ENCODE measurements at regions not wholly inside any gene's neighbourhood (a gene's known extent, or its start where the extent isn't known, plus 50 kb on each side); places are given as distances from the start of the nearest gene placed in this dataset.

GRCh38 chr18:22678486-22678885, 254.6 kb upstream of the RBBP8 start:
- no peak for ATAC-seq
- intact Hi-C loops (cut with DNase I) = no loop called here
- no peak for DNase-seq

- intact Hi-C loops (cut with DNase I) = no loop called here
- no peak for DNase-seq
- ATAC-seq = no peak
These were observed 252.2 kb upstream of the RBBP8 start for GRCh38 chr18:22680944-22681343.

DNA sequence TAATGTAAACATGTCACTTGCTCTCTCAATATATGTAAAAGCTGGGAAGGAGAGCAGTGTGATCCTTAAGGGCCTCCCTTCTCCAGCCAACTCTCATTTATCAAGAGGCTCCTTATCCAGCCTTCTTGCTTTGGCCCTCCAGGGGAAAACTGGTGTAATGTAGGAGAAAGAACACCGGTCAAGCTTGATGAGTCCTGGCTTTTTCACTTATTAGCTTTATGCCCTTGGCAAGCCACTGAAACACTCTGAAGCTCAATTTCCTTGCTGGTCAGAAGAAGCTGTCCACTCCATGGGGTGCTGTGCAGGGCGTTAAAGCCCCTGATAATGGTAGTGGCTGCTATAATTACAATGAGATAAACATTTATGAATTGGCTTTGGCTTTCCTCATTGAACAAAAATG, 251.2 kb upstream of the RBBP8 start:
- intact Hi-C loops (cut with DNase I) = no loop called here

GRCh38 chr18:22682720-22683119, 250.4 kb upstream of the RBBP8 start:
- DNase-seq (no peak), ATAC-seq (no peak)
- intact Hi-C loops (cut with DNase I) = no loop called here

More for the DNA sequence above, 251.2 kb upstream of the RBBP8 start:
- DNase-seq (no peak), ATAC-seq (no peak)

GRCh38 chr18:22683196-22683676, 249.9 kb upstream of the RBBP8 start:
- ATAC-seq (peak; percentile 80 to 97), DNase-seq (peak; percentile 84)
- intact Hi-C loops (cut with DNase I) = no loop called here

DNA sequence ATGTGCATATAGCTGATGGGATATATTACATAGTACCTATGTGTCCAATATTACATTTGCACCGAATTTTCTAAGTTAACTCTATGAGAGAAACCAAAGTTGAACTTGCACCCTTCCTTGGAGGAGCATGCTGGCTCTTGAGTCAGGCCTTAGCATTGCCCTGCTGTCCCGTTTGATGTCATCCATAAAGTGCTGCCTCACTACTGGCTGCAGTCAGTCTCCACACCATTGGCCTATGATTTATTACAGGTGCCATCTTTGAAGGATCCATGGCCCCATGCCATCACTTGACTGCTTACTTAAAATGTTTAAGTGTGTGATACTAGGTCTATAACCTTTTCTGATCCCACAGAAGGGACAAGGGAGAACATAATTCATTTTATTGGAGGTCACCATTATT, 249.3 kb upstream of the RBBP8 start:
- no peak for DNase-seq
- intact Hi-C loops (cut with DNase I) = no loop called here
- peak in 1 of 2 donors; percentile 6 for ATAC-seq

DNA sequence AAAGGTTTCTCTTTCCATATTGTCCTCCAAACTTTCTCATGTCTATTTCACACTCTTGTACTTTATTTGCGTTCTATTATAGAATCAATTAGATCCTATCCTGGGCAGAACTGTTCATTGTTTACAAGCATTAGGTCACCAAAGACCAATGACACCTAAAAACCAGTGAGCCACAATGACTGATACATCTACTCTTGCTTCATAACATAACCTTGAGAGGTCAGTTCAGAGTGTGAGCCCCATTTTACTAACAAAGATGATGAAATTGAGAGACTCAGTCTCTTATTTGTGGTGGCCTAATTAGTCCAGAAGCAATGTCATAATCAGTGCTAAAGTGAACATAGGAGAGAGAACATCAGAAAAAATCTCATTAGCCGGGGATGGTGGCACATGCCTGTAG, 248.9 kb upstream of the RBBP8 start:
- intact Hi-C loops (cut with DNase I) = no loop called here
- DNase-seq (no peak), ATAC-seq (no peak)

DNA sequence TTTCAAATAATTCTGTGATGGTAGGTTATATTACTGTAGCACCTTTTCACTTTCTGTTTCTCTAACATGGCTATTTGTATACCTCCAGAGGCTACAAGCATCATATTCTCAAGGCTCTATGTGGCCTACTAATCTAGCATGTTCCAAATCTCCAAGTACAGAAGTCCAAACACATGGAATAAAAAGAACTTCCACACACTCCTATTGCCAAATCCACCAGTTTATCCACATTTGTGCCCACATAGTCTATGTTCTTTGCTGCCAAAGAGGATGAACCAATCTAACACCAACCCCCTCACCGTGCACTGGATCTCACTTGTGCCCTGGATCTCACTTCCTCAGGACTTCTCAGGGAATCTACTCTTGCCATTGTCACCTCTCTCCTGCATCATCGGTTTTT, 247.3 kb upstream of the RBBP8 start:
- no peak for DNase-seq
- intact Hi-C loops (cut with DNase I) = no loop called here
- no peak for ATAC-seq

GRCh38 chr18:22687892-22688680, 245.0 kb upstream of the RBBP8 start:
- no peak for ATAC-seq
- intact Hi-C loops (cut with DNase I) = no loop called here
- no peak for DNase-seq

DNA sequence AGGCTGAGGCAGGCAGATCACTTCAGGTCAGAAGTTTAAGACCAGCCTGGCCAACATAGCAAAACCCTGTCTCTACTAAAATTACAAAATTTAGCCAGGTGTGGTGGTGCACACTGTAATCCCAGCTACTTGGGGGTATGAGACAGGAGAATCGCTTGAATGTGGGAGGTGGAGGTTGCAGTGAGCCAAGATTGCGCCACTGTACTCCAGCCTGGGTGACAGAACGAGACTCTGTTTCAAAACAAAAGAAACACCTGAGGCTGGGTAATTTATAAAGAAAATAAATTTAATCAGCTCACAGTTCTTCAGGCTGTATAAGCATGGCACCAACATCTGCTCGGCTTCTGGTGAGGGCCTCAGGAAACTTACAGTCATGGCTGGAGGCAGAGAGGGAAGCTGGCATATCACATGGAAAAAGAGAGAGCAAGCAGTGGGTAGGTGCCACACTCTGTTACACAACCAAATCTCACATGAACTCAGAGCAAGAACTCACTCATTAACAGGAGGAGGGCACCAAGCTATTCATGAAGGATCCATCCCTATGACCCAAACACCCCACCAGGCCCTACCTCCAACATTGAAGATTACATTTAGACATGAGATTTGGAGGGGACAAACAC, 244.1 kb upstream of the RBBP8 start:
- DNase-seq (no peak), ATAC-seq (no peak)
- intact Hi-C loops (cut with DNase I) = no loop called here

GRCh38 chr18:22689712-22690111, 243.4 kb upstream of the RBBP8 start:
- intact Hi-C loops (cut with DNase I) = no loop called here
- DNase-seq (no peak), ATAC-seq (peak in 1 of 2 donors; percentile 47)

- intact Hi-C loops (cut with DNase I) = no loop called here
- no peak for ATAC-seq
- no peak for DNase-seq
These were observed 242.6 kb upstream of the RBBP8 start for GRCh38 chr18:22690556-22690955.

DNA sequence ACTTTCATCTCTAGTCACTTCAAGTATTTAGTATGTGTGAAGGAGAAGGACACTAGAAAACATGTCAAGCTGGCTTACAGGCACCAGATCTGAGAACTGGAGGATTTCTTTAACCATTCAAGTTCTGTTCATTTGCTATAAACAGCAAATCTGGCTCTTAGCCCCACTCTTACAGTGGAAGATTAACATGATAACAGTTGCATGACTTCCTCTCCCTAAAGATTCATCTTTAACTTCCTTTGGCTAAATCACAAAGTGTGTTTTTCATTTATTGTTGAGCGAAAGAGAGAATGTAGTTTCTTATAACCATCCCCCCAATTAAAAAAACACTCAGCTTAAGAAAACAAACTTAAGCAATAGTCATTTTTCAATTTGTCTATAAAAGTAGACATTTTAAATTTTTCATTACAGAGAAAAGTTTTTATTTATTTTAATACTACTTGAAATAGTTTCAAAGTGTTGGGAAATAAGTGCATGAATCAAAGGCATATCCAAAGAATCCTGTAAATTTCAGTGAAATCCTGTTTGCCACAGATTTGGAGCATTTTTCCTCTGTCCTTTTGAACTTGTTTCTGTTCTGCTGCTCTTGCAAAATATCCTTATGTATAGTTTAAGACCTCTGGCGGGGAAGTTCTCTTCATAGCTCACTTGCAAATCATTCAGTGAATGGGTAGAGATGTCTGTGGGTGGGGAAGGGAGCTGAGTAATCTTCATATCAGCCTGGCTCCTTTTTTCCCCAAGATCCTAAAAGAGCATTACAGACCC, 241.0 kb upstream of the RBBP8 start:
- DNase-seq = no peak
- intact Hi-C loops (cut with DNase I) = no loop called here
- ATAC-seq = peak in 1 of 2 donors; percentile 68

DNA sequence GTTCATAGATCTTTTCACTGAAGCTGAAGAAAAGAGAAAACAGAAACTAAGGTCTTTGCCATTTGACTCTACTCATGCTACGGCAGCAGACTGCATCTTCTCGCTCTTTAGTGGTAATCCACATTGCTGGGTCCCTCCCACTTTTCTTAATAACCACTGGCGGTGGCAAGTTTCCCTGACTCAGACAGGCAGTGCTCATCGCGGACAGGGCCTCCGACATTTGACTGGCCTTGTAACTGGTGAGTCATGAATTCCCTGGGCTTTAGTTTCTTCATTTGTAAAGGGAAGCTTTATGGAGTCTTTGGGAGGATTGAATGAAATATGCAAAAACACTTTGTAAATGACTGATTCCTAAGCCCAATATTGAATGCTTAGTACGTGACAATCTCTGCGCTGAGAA, 238.2 kb upstream of the RBBP8 start:
- intact Hi-C loops (cut with DNase I) = no loop called here
- ATAC-seq = peak; percentile 74 to 95
- DNase-seq = peak; percentile 72

DNA sequence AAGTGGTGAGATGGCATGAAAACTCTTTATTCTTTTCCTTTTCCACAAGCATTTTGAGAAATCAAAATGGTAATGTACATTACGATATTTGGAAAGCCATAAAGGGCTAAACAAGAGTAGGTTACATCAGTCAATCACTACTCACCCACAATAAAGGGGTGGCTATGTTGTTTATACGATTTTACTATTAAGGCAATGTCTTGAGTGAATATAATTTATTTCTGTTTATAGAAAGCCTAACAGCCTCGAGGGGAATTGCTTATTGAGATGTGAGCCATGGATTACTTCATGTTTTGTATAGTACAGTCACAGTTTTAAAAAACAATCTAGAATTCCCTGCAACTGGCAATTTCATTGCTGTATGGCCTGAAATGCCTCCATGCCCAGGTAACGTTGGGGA, 237.5 kb upstream of the RBBP8 start:
- ATAC-seq (no peak), DNase-seq (no peak)
- intact Hi-C loops (cut with DNase I) = no loop called here

GRCh38 chr18:22697561-22697960, 235.6 kb upstream of the RBBP8 start:
- intact Hi-C loops (cut with DNase I) = no loop called here
- no peak for ATAC-seq
- no peak for DNase-seq

GRCh38 chr18:22698711-22699110, 234.4 kb upstream of the RBBP8 start:
- intact Hi-C loops (cut with DNase I) = no loop called here
- ATAC-seq = no peak
- DNase-seq = no peak

- ATAC-seq = no peak
These were observed 233.5 kb upstream of the RBBP8 start for GRCh38 chr18:22699629-22700028.

GRCh38 chr18:22700920-22701319, 232.2 kb upstream of the RBBP8 start:
- intact Hi-C loops (cut with DNase I) = loop anchor here in 1 of 2 donors (10.0 kb wide), 2 partner anchors 96 to 786 kb away; no protein-coding TSS in a partner anchor
- DNase-seq (no peak), ATAC-seq (no peak)

More at GRCh38 chr18:22699629-22700028, 233.5 kb upstream of the RBBP8 start:
- intact Hi-C loops (cut with DNase I) = loop anchor here in 1 of 2 donors (10.0 kb wide), 2 partner anchors 95 to 785 kb away; no protein-coding TSS in a partner anchor
- DNase-seq = no peak

GRCh38 chr18:22701326-22701725, 231.8 kb upstream of the RBBP8 start:
- no peak for ATAC-seq
- intact Hi-C loops (cut with DNase I) = loop anchor here in 1 of 2 donors (10.0 kb wide), 2 partner anchors 97 to 787 kb away; no protein-coding TSS in a partner anchor
- DNase-seq = no peak
